SK-N-SH (cell line): ENCODE measurements at regions not wholly inside any gene's neighbourhood (a gene's known extent, or its start where the extent isn't known, plus 50 kb on each side); places are given as distances from the start of the nearest gene placed in this dataset.
"Not testable (repeated sequence)": the region's sequence is repeated elsewhere in the genome, so short reads cannot be mapped to it uniquely, and the experiment has no call there.

Source experiments
- FOXJ3 ChIP-seq: sonication (generic); formaldehyde crosslinking; IDR thresholded peaks from 2 replicates; pipeline ENCODE4 v1.5.1; 2020; ENCODE audit warnings: mild to moderate bottlenecking, missing genetic modification reagents
- GABPA ChIP-seq: IDR thresholded peaks from 2 replicates; pipeline ENCODE4 v1.4.0; 2012; ENCODE audit warnings: low read depth, mild to moderate bottlenecking
- NFIC ChIP-seq: IDR thresholded peaks from 2 replicates; pipeline ENCODE4 v1.4.0; 2012; ENCODE audit warnings: borderline replicate concordance
- NRF1 ChIP-seq: IDR thresholded peaks from 2 replicates; pipeline ENCODE4 v1.6.1; 2012; ENCODE audit warnings: low read depth, mild to moderate bottlenecking, low read length
- POLR2AphosphoS5 ChIP-seq: IDR thresholded peaks from 2 replicates; pipeline ENCODE4 v1.6.1; 2012; ENCODE audit warnings: low read depth, low read length
- SMC3 ChIP-seq: IDR thresholded peaks from 2 replicates; pipeline ENCODE4 v1.6.1; 2012; ENCODE audit warnings: low read depth, low read length, improper control_type of control experiment
- TAF1 ChIP-seq: IDR thresholded peaks from 2 replicates; pipeline ENCODE4 v1.6.1; 2012; ENCODE audit warnings: low read depth, mild to moderate bottlenecking, low read length, moderate library complexity, borderline replicate concordance
- TCF12 ChIP-seq: IDR thresholded peaks from 2 replicates; pipeline ENCODE4 v1.4.0; 2012
- TF ChIP-seq, protein P1 (sequence below): fragments of 200-600 bp; sonication (generic); IDR thresholded peaks from 2 replicates; pipeline ENCODE4 v1.6.1; 2017; ENCODE audit warnings: antibody characterized with exemption, mild to moderate bottlenecking, moderate library complexity
- TF ChIP-seq, protein P2 (sequence below): IDR thresholded peaks from 2 replicates; pipeline ENCODE4 v1.4.0; 2012; ENCODE audit warnings: low read depth

DNA sequence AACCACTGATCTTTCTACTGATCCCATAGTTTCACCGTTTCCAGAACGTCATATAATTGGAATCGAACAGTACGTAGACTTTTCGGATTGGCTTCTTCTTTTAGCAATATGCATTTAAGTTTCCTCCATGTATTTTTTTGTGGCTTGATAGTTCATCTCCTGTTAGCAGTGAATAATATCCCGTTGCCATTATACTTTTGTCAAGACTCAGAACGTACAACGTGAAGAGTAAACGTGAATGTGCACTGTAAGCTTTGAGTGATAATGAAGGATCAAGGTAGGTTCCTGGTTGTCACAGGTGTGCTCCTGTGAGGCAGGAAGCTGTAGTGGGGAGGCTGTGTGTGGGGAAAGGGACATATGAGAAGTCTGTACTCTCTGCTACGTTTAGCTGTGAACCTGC is 1463.7 kb downstream of the FOXD4L5 start:
- not testable (repeated sequence) for TF ChIP-seq SMC3, NRF1, POLR2AphosphoS5, TCF12, FOXJ3, TAF1, GABPA, NFIC
- TF ChIP-seq, protein P1, sequence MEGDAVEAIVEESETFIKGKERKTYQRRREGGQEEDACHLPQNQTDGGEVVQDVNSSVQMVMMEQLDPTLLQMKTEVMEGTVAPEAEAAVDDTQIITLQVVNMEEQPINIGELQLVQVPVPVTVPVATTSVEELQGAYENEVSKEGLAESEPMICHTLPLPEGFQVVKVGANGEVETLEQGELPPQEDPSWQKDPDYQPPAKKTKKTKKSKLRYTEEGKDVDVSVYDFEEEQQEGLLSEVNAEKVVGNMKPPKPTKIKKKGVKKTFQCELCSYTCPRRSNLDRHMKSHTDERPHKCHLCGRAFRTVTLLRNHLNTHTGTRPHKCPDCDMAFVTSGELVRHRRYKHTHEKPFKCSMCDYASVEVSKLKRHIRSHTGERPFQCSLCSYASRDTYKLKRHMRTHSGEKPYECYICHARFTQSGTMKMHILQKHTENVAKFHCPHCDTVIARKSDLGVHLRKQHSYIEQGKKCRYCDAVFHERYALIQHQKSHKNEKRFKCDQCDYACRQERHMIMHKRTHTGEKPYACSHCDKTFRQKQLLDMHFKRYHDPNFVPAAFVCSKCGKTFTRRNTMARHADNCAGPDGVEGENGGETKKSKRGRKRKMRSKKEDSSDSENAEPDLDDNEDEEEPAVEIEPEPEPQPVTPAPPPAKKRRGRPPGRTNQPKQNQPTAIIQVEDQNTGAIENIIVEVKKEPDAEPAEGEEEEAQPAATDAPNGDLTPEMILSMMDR = not testable (repeated sequence)
- TF ChIP-seq, protein P2, sequence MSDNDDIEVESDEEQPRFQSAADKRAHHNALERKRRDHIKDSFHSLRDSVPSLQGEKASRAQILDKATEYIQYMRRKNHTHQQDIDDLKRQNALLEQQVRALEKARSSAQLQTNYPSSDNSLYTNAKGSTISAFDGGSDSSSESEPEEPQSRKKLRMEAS = not testable (repeated sequence)
